Ovary (tissue), 3 donors: ENCODE measurements at regions not wholly inside any gene's neighbourhood (a gene's known extent, or its start where the extent isn't known, plus 50 kb on each side); places are given as distances from the start of the nearest gene placed in this dataset.

Source experiments
- CTCF ChIP-seq, 3 donors: fragments of 450-650 bp in 2 of 3; fragments of 200-600 bp in 1 of 3; IDR thresholded peaks; one replicate each; pipeline versions ENCODE4 v1.5.1 to v1.8.0; 2016 to 2022; ENCODE audit warnings: antibody characterized with exemption in 3 of 3, mild to moderate bottlenecking in 1 of 3
- POLR2A ChIP-seq: fragments of 450-650 bp; IDR thresholded peaks from one replicate; pipeline ENCODE4 v1.6.1; 2017; ENCODE audit warnings: antibody characterized with exemption, mild to moderate bottlenecking, moderate library complexity
- donor health status: DM: no; HTN: no; CAD: no.

GRCh38 chr9:81823672-81824554 lies 104.3 kb upstream of the SPATA31D4 start:
- TF ChIP-seq CTCF (IDR thresholded peaks at IDR 0.05) (no peak), POLR2A (no peak)
